ENCODE measurements at regions not wholly inside any gene's neighbourhood (a gene's known extent, or its start where the extent isn't known, plus 50 kb on each side); places are given as distances from the start of the nearest gene placed in this dataset.

GRCh38 chr11:71084306-71085012 is 167.9 kb downstream of the SHANK2 start:
- TF ChIP-seq, protein P1, sequence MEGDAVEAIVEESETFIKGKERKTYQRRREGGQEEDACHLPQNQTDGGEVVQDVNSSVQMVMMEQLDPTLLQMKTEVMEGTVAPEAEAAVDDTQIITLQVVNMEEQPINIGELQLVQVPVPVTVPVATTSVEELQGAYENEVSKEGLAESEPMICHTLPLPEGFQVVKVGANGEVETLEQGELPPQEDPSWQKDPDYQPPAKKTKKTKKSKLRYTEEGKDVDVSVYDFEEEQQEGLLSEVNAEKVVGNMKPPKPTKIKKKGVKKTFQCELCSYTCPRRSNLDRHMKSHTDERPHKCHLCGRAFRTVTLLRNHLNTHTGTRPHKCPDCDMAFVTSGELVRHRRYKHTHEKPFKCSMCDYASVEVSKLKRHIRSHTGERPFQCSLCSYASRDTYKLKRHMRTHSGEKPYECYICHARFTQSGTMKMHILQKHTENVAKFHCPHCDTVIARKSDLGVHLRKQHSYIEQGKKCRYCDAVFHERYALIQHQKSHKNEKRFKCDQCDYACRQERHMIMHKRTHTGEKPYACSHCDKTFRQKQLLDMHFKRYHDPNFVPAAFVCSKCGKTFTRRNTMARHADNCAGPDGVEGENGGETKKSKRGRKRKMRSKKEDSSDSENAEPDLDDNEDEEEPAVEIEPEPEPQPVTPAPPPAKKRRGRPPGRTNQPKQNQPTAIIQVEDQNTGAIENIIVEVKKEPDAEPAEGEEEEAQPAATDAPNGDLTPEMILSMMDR (IDR thresholded peaks at IDR 0.05; ENCODE audit: low read depth, low read length, poor library complexity, severe bottlenecking): no peak
- no peak for TF ChIP-seq EZH2phosphoT487 (IDR thresholded peaks at IDR 0.05; ENCODE audit: borderline replicate concordance, low read length)

Measured in DOHH2 (cell line).